SU-DHL-6 (cell line): ENCODE measurements at regions not wholly inside any gene's neighbourhood (a gene's known extent, or its start where the extent isn't known, plus 50 kb on each side); places are given as distances from the start of the nearest gene placed in this dataset.

Experiments
- H2AFZ ChIP-seq: fragments of 200-600 bp; sonication (generic); 2 replicates; pipeline ENCODE4 v1.6.1; 2014; ENCODE audit warnings: low read depth, mild to moderate bottlenecking, moderate library complexity, mixed read lengths, antibody characterized with exemption, low read length; ENCODE audit not compliant: severe bottlenecking
- H3F3A ChIP-seq: fragments of 200-600 bp; shearing (Covaris generic); 2 replicates; pipeline ENCODE4 v1.6.0; 2016; ENCODE audit warnings: antibody characterized with exemption, mild to moderate bottlenecking; ENCODE audit not compliant: insufficient read depth
- H3K27ac ChIP-seq: fragments of 200-600 bp; sonication (generic); 2 replicates; pipeline ENCODE4 v1.5.1; 2016; ENCODE audit warnings: low read depth, mild to moderate bottlenecking, low read length, moderate library complexity, mixed read lengths
- H3K27me3 ChIP-seq: fragments of 200-600 bp; sonication (generic), shearing (Covaris generic); 2 replicates; pipeline ENCODE4 v1.6.0; 2014; ENCODE audit warnings: mild to moderate bottlenecking, low read length
- H3K36me3 ChIP-seq: fragments of 200-600 bp; sonication (generic); 2 replicates; pipeline ENCODE4 v1.6.1; 2014; ENCODE audit warnings: mild to moderate bottlenecking, low read length, mixed read lengths
- H3K4me2 ChIP-seq: fragments of 300-600, 200-600 bp; shearing (Covaris generic), sonication (generic); 2 replicates; pipeline ENCODE4 v1.6.0; 2014; ENCODE audit warnings: low read length, low read depth, mild to moderate bottlenecking; ENCODE audit not compliant: poor library complexity, severe bottlenecking
- H3K4me3 ChIP-seq: fragments of 200-600 bp; sonication (generic); 2 replicates; pipeline ENCODE4 v1.5.1; 2014; ENCODE audit warnings: antibody characterized with exemption, low read length, mild to moderate bottlenecking, mixed read lengths; ENCODE audit not compliant: insufficient read depth, poor library complexity, severe bottlenecking
- H3K79me2 ChIP-seq: fragments of 200-600 bp; sonication (generic); 2 replicates; pipeline ENCODE4 v1.6.1; 2014; ENCODE audit warnings: mild to moderate bottlenecking, low read length, moderate library complexity; ENCODE audit not compliant: insufficient read depth
- H3K9ac ChIP-seq: fragments of 200-600 bp; sonication (generic); 2 replicates; pipeline ENCODE4 v1.7.0; 2014; ENCODE audit warnings: mild to moderate bottlenecking, low read length
- H3K9me2 ChIP-seq: fragments of 200-600 bp; sonication (generic); replicated peaks from 2 replicates; pipeline ENCODE4 v1.6.1; 2014; ENCODE audit warnings: low read length; ENCODE audit not compliant: insufficient read depth
- H3K9me3 ChIP-seq: fragments of 200-600 bp; sonication (generic); 2 replicates; pipeline ENCODE4 v1.6.1; 2014; ENCODE audit warnings: low read length, mixed read lengths; ENCODE audit not compliant: insufficient read depth
- H4K20me1 ChIP-seq: fragments of 200-600 bp; sonication (generic); 2 replicates; pipeline ENCODE4 v1.6.1; 2014; ENCODE audit warnings: low read depth, mild to moderate bottlenecking, antibody characterized with exemption, low read length, moderate library complexity, mixed read lengths
- CTCF ChIP-seq: fragments of 200-600 bp; sonication (generic); IDR thresholded peaks from one replicate; pipeline ENCODE4 v1.5.1; 2017; ENCODE audit warnings: antibody characterized with exemption, mild to moderate bottlenecking, low read length, moderate library complexity; ENCODE audit not compliant: insufficient read depth, poor library complexity, severe bottlenecking
- EZH2phosphoT487 ChIP-seq: fragments of 200-600 bp; sonication (generic), shearing (Covaris generic); conservative IDR thresholded peaks from 2 replicates; pipeline ENCODE4 v1.6.1; 2018; ENCODE audit warnings: mild to moderate bottlenecking, antibody characterized with exemption, low read length, moderate library complexity, mixed read lengths

DNA sequence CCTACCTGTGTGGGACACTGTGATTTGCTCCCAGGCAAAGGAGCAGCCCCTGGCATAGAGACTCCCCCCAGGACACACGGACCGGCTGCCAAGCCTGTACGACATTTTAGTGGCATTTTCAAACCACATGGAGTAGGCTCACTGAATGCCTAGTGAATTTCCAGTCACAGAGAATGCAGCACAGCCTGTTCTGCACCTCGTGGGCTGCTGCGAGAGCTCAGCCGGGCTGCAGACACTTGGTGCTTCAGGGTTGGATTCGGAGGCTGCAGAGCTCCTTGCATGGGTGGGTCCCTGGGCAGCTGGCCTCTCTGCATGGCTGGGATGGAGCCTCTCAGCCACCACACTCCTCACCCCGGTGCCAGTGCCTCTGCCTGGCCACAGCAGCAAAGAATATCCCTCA lies 51.2 kb upstream of the HNF1B start:
- Histone ChIP-seq H3K4me3 (no peak overlapping the region), H3K27me3 (no peaks in the 10 kb centered on the region), H3K27ac (no peak overlapping the region), H3F3A (no peaks in the 10 kb centered on the region), H4K20me1 (no peaks in the 10 kb centered on the region), H3K36me3 (no peaks in the 10 kb centered on the region), H3K9ac (no peak overlapping the region), H2AFZ (no peak overlapping the region), H3K9me2 (no peaks in the 10 kb centered on the region), H3K79me2 (no peaks in the 10 kb centered on the region), H3K9me3 (no peaks in the 10 kb centered on the region), H3K4me2 (no peak overlapping the region)
- TF ChIP-seq EZH2phosphoT487 (no peak), CTCF (no peak)
